ENCODE measurements at regions not wholly inside any gene's neighbourhood (a gene's known extent, or its start where the extent isn't known, plus 50 kb on each side); places are given as distances from the start of the nearest gene placed in this dataset.

DNA sequence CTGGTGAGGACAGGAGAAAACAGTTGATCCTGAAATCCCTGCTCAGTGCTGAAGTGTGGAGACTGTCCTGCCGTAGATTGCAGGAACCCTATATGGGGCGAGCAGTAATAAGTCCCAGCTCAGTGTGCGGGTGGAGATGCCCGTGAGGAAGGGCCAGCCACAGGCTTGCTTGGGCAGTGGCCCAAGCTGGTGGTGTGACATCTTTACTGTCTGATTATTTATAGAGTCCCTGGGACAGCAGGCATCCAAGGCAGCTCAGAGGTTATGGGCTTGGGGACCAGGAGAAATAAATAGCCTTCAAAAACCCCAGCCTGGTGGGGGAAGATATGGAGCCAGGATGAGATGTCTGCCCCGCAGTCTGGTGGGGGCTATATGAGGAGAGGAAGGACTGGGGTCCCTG, 170.7 kb upstream of the POU3F1 start:
- no peak overlapping the region for H3K4me3 ChIP-seq
- Mint-ChIP-seq H3K4me1 (peaks cover 40% of the 10 kb centered on the region), H3K27me3 (ENCODE audit: insufficient read depth, low read depth, poor library complexity) (peaks cover 14% of the 10 kb centered on the region), H3K27ac (no peak overlapping the region), H3K9me3 (no peaks in the 10 kb centered on the region), H3K4me3 (no peak overlapping the region), H3K36me3 (ENCODE audit: low read depth) (no peaks in the 10 kb centered on the region; the same call in 2 of the 3 replicates)
- ATAC-seq (no peak), DNase-seq (ENCODE audit: low spot score) (no peak)
- TF ChIP-seq, protein P1, sequence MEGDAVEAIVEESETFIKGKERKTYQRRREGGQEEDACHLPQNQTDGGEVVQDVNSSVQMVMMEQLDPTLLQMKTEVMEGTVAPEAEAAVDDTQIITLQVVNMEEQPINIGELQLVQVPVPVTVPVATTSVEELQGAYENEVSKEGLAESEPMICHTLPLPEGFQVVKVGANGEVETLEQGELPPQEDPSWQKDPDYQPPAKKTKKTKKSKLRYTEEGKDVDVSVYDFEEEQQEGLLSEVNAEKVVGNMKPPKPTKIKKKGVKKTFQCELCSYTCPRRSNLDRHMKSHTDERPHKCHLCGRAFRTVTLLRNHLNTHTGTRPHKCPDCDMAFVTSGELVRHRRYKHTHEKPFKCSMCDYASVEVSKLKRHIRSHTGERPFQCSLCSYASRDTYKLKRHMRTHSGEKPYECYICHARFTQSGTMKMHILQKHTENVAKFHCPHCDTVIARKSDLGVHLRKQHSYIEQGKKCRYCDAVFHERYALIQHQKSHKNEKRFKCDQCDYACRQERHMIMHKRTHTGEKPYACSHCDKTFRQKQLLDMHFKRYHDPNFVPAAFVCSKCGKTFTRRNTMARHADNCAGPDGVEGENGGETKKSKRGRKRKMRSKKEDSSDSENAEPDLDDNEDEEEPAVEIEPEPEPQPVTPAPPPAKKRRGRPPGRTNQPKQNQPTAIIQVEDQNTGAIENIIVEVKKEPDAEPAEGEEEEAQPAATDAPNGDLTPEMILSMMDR (conservative IDR thresholded peaks at IDR 0.05; ENCODE audit: low read depth in 2 of 2): no peak
- no peak for TF ChIP-seq CREB1 (CRISPR knock-in tag; IDR thresholded peaks at IDR 0.05; ENCODE audit: low read depth)
- TF ChIP-seq, protein P2, sequence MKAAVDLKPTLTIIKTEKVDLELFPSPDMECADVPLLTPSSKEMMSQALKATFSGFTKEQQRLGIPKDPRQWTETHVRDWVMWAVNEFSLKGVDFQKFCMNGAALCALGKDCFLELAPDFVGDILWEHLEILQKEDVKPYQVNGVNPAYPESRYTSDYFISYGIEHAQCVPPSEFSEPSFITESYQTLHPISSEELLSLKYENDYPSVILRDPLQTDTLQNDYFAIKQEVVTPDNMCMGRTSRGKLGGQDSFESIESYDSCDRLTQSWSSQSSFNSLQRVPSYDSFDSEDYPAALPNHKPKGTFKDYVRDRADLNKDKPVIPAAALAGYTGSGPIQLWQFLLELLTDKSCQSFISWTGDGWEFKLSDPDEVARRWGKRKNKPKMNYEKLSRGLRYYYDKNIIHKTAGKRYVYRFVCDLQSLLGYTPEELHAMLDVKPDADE (IDR thresholded peaks at IDR 0.05): no peak
- no peak for TF ChIP-seq ZNF462 (CRISPR knock-in tag; IDR thresholded peaks at IDR 0.05)
- TF ChIP-seq ZNF114 (CRISPR knock-in tag; IDR thresholded peaks at IDR 0.05): no peak
- TF ChIP-seq ZNF331 (CRISPR knock-in tag; IDR thresholded peaks at IDR 0.05; ENCODE audit: low read depth): no peak
- no peak for TF ChIP-seq NANOG (IDR thresholded peaks at IDR 0.05; ENCODE audit: borderline replicate concordance)
- no peak for TF ChIP-seq POLR2AphosphoS5 (IDR thresholded peaks at IDR 0.05; ENCODE audit: low read depth)
- no peak for TF ChIP-seq STAT1 (IDR thresholded peaks at IDR 0.05; ENCODE audit: unreplicated experiment)
- TF ChIP-seq EZH2phosphoT487 (IDR thresholded peaks at IDR 0.05; ENCODE audit: unreplicated experiment): no peak
- TF ChIP-seq JUNB (IDR thresholded peaks at IDR 0.05; ENCODE audit: unreplicated experiment): no peak
- TF ChIP-seq, protein P3, sequence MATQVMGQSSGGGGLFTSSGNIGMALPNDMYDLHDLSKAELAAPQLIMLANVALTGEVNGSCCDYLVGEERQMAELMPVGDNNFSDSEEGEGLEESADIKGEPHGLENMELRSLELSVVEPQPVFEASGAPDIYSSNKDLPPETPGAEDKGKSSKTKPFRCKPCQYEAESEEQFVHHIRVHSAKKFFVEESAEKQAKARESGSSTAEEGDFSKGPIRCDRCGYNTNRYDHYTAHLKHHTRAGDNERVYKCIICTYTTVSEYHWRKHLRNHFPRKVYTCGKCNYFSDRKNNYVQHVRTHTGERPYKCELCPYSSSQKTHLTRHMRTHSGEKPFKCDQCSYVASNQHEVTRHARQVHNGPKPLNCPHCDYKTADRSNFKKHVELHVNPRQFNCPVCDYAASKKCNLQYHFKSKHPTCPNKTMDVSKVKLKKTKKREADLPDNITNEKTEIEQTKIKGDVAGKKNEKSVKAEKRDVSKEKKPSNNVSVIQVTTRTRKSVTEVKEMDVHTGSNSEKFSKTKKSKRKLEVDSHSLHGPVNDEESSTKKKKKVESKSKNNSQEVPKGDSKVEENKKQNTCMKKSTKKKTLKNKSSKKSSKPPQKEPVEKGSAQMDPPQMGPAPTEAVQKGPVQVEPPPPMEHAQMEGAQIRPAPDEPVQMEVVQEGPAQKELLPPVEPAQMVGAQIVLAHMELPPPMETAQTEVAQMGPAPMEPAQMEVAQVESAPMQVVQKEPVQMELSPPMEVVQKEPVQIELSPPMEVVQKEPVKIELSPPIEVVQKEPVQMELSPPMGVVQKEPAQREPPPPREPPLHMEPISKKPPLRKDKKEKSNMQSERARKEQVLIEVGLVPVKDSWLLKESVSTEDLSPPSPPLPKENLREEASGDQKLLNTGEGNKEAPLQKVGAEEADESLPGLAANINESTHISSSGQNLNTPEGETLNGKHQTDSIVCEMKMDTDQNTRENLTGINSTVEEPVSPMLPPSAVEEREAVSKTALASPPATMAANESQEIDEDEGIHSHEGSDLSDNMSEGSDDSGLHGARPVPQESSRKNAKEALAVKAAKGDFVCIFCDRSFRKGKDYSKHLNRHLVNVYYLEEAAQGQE (IDR thresholded peaks at IDR 0.05; ENCODE audit: unreplicated experiment): no peak
- TF ChIP-seq EZH2 (IDR thresholded peaks at IDR 0.05; ENCODE audit: low read depth, unreplicated experiment): no peak
- H3K27ac ChIP-seq (ENCODE audit: low read depth): no peak overlapping the region
- no peaks in the 10 kb centered on the region; the same call in 1 of the 2 replicates for H3K9me2 ChIP-seq (ENCODE audit: insufficient read depth)
- no peaks in the 10 kb centered on the region for H3K79me2 ChIP-seq (replicated peaks; ENCODE audit: insufficient read depth)
- no peaks in the 10 kb centered on the region for H4K20me1 ChIP-seq (replicated peaks; ENCODE audit: insufficient read depth)
- no peak overlapping the region for H3K4me2 ChIP-seq
- no peak overlapping the region for H2AFZ ChIP-seq
- no peaks in the 10 kb centered on the region for H3K36me3 ChIP-seq (ENCODE audit: insufficient read depth)
- peaks cover 21% of the 10 kb centered on the region; the same call in 1 of the 2 replicates for H3K27me3 ChIP-seq (ENCODE audit: insufficient read depth)
- no peaks in the 10 kb centered on the region for H3F3A ChIP-seq (replicated peaks; ENCODE audit: low read depth)
- H3K4me1 ChIP-seq (ENCODE audit: insufficient read depth): peaks cover 35% of the 10 kb centered on the region

Data from GM23338 (cell line).